ENCODE measurements at regions not wholly inside any gene's neighbourhood (a gene's known extent, or its start where the extent isn't known, plus 50 kb on each side); places are given as distances from the start of the nearest gene placed in this dataset.
"Not testable (repeated sequence)": the region's sequence is repeated elsewhere in the genome, so short reads cannot be mapped to it uniquely, and the experiment has no call there.

DNA sequence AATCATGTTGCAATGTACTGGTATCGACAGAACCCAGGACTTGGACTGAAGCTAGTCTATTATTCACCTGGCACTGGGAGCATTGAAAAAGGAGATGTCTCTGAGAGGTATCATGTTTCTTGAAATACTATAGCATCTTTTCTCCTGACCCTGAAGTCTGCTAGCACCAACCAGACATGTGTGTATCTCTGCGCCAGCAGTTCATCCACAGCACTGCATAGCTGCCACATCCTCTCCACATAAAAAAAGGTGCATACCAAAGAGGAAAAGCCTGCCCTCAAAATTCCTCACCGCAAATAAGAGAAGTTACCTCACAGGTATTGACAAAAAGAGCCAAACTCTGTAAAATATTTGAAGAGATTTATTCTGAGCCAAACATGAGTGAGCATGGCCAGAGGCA, 99.5 kb upstream of the PRSS3 start:
- DNase-seq, result no peak

GRCh38 chr9:33697171-33697570, 98.2 kb upstream of the PRSS3 start:
- DNase-seq, result no peak

- DNase-seq, result no peak
Observed at GRCh38 chr9:33698267-33698666, 97.1 kb upstream of the PRSS3 start.

GRCh38 chr9:33700940-33701339, 94.4 kb upstream of the PRSS3 start:
- DNase-seq, result not testable (repeated sequence)

DNA sequence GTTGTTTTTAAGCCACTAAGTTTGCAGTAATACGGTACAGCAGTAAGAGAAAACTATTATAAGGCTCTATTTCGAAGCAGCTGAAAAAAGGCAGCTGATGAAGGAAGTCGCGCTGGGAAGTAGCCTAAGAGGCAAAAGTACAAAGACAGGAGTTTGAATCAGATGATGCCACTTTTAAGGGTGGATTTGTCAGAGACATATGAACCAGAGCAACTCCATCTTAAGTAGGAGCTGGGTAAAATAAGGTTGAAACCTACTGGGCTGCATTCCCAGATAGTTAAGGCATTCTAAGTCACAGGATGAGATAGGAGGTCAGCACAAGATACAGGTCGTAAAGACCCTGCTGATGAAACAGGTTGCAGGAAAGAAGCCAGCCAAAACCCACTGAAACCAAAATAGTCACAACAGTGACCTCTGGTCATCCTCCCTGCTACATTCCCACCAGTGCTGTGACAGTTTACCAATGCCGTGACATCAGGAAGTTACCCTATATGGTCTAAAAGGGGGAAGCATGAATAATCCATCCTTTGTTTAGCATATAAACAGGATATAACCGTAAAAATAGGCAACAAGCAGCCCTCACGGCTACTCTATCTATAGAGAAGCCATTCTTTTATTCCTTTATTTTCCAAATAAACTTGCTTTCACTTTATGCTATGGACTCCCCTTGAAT, 91.8 kb upstream of the PRSS3 start:
- no peak for DNase-seq

GRCh38 chr9:33705440-33705839, 89.9 kb upstream of the PRSS3 start:
- not testable (repeated sequence) for DNase-seq

GRCh38 chr9:33708441-33708840, 86.9 kb upstream of the PRSS3 start:
- no peak for DNase-seq

DNA sequence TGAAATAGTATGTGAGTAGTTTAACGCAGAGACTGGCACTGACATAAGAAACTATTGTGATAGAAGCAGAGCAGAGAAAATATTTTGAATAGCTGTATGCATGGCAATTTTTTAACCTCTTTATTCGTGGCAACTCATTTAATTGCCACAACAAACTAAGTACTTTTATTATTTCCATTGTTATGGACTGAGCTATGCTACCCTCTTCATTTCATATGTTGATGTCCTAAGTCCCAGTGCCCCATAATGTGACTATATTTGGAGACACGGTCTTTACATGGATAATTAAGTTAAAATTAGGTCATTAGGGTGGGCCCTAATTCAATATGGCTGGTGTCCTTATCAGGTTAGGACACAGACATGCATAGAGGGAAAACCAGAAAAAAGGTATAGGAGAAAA, 86.1 kb upstream of the PRSS3 start:
- no peak for DNase-seq

GRCh38 chr9:33711418-33711817, 83.9 kb upstream of the PRSS3 start:
- not testable (repeated sequence) for DNase-seq

DNA sequence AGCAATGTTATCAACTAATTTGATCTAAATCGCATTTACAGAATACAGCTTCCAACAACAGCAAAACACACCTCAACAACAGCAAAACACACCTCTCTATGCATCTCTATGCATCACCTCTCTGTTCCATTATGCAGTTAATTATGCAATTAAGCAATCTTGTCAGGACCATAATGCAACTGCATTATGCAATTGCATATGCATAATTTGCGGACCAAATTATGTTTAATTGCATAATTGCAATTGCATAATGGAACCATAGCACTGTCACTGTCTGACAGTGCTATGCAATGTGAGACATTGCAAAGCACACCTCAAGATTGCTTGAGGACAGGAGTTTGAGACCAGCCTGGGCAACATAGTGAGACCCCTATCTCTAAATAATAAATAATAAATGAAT, 80.4 kb upstream of the PRSS3 start:
- DNase-seq, result no peak

- no peak for DNase-seq
Observed at GRCh38 chr9:33718987-33719386, 76.4 kb upstream of the PRSS3 start.

DNA sequence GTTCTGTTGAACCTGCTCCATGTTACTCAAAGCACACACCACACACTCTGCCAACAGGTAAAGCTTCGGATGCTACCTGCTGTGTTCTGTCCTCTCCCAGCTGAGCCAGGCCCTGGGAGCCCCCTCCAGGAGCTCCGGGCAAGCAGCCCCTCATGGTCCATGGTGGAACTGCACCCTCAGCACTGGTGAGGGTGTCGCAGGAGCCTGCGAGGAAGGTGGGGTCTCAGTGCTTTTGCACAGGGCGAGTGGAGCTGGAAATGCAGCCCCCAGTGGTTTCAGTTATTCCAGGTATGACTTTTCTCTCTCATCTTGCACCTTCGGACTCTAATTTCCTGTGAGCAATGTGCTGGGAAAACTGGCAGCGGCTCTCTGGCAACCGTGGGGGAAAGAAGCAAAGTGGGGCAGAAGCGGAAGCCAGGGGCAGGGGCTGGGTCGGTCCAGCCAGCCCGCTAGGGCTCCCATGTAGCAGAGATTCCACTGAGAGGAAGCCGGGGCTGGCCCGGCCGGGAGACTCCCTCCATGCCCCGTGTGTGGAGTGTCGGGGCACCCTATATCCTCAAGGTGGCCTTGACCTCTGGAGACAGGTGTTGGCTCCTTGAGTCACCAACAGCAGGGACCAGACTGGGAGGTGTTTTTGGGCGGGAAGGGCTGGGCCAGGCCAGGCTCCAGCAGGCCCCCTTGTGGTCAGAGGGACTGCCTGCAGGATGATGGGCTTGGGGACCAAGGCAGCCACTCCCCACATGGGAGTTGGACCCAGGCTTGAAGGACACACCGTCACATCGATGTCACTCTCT, 75.6 kb upstream of the PRSS3 start:
- peak; percentile 49 for DNase-seq

DNA sequence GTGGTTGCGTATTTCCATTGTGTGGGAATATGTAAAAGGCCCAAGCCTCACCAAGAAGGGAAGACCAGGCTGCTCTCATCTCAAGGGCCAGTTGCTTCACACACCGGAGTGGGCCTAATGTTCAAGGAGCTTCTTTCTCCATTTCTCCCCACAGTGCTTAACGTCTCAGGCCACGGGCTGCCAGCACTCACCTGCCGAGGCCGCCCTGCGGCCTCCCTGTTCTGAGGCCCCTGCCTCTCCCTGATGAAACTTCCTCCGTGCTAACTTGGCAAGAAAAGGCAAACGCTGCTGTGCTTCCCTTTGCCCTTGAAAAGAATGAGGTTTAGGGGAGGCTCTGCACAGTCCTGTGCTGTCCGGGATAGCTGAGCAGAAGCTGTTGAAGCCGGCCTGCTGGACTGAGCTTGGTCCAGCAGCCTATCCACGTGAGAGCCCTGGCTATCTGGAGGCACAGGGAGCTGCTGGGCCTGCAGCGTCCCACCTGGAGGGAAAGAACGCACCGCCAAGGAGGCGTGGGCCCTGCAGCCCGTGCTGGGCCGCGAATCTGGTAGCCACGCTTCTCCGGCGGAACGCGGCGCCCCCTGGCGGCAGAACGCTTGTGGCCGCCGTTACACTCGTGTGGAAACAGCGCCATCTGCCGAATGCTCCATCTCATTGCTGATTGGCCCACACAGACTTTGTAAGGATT, 73.5 kb upstream of the PRSS3 start:
- peak; percentile 85 for DNase-seq

GRCh38 chr9:33722359-33722675, 73.0 kb upstream of the PRSS3 start:
- no peak for DNase-seq

DNA sequence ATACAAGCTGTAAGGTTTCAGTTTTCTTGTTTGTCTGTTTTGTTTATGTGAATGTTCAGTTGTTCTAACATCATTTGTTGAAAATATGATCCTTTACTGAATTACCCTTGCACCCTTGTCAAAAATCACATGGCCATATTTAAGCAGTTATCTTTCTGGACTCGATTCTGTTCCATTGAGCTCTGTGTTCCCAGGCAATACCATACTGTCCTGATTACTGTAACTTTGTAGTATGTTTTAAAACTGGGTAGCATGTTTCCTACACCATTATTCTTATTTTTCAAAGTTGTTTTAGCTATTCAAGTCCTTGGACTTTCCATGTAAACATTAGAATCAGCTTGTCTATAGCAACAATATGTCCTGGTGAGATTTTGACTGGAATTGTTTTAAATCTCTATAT, 66.7 kb upstream of the PRSS3 start:
- DNase-seq, result no peak

DNA sequence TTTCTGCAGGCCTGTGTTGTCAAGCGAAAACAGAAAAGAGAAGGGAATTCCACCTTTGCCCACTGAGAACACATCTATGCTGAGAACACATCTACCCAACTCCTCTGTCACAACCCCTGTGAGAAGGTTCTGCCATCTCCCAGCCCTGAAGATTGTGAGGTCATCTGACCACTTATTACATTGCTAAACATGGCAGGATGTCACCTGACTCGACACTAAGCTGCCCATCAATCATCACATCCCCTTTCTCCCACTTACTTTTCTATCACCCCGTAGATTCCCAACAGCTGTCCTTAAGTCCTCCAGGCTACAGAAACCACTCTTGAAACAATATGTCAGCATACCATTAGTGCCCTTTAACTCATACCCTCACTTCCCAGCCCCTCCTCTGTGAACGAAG, 64.2 kb upstream of the PRSS3 start:
- no peak for DNase-seq

DNA sequence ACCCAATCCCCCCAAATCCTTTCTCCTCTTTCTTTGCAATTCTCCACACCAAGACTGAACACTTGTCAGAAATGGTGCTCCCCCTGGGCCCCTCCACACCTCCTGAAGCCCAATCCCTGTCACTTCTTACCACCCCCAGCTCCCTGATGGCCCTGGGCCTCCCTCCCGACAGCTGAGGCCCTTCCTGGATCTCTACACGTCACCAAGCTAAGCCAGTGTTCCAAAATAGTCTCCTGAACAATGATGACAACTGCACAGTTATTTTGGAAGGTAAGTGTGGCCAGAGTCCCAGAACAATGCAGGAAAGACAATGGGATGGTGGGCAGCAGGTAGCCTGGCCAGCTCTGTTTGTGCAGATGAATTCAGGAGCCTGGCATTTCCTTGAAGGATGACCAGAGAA, 63.7 kb upstream of the PRSS3 start:
- no peak for DNase-seq

- not testable (repeated sequence) for DNase-seq
Observed at GRCh38 chr9:33734247-33734940, 61.0 kb upstream of the PRSS3 start.

GRCh38 chr9:33734941-33735835, 60.2 kb upstream of the PRSS3 start:
- DNase-seq, result not testable (repeated sequence)

- DNase-seq, result no peak
Observed at GRCh38 chr9:33737811-33738606, 57.4 kb upstream of the PRSS3 start.

DNA sequence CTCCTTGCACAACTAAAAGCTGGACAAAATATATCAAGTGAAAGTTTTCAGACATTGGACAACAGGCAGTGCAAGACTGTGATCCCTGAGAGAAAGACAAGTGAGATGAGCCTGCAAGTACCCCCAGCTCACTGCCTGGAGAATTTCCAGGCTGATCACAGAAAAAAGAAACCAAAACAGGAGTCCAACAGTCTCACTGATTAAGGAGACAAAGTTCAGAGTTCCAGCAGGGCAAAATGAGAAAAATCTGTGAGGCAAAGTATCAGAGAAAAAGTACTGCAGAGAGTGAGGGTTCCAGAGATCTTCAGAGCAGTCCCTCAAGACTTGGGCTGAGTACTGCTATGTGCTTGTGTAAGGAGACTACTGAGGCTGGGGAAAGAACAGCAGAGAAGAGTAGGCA, 56.0 kb upstream of the PRSS3 start:
- no peak for DNase-seq

GRCh38 chr9:33740075-33740474, 55.3 kb upstream of the PRSS3 start:
- DNase-seq, result no peak

All from stimulated activated CD4-positive, alpha-beta T cell treated with anti-CD3 and anti-CD28 coated beads, Interleukin-1b, Interleukin-23, amount 100 ng/mL, for 48 hours (primary cell).